HepG2 (cell line): ENCODE measurements at regions not wholly inside any gene's neighbourhood (a gene's known extent, or its start where the extent isn't known, plus 50 kb on each side); places are given as distances from the start of the nearest gene placed in this dataset.

Experiments used
- NR3C1 ChIP-seq: sonication (generic); formaldehyde crosslinking; IDR thresholded peaks from 2 replicates; pipeline ENCODE4 v1.4.0; 2020; ENCODE audit warnings: missing genetic modification reagents
- U2AF2 ChIP-seq: fragments of 200-400 bp; formaldehyde crosslinking; IDR thresholded peaks from 2 replicates; pipeline ENCODE4 v1.6.1; 2017; ENCODE audit warnings: low read depth, mild to moderate bottlenecking, low read length
- ZBTB2 ChIP-seq: sonication (generic); formaldehyde crosslinking; IDR thresholded peaks from 2 replicates; pipeline ENCODE4 v1.8.0; 2022; ENCODE audit warnings: low read depth, missing genetic modification reagents

- TF ChIP-seq U2AF2, result no peak
- TF ChIP-seq ZBTB2 (CRISPR knock-in tag), result no peak
- TF ChIP-seq NR3C1 (CRISPR knock-in tag), result no peak
Measured at GRCh38 chr1:112308716-112309115, 87.3 kb upstream of the CTTNBP2NL start.
